SK-N-MC (cell line): ENCODE measurements at regions not wholly inside any gene's neighbourhood (a gene's known extent, or its start where the extent isn't known, plus 50 kb on each side); places are given as distances from the start of the nearest gene placed in this dataset.

Experiments
- DNase-seq: peaks from one replicate; pipeline ENCODE4 v3.0.0-alpha.2; 2011; ENCODE audit warnings: low read depth, low spot score
- H3K27ac ChIP-seq: fragments of 200-600 bp; sonication (generic); 2 replicates; pipeline ENCODE4 v1.5.1; 2016; ENCODE audit warnings: mixed run types
- H3K36me3 ChIP-seq: fragments of 200-600 bp; sonication (generic); 2 replicates; pipeline ENCODE4 v1.6.1; 2017; ENCODE audit warnings: antibody characterized with exemption, low read length, mixed read lengths; ENCODE audit not compliant: insufficient read depth
- H3K4me3 ChIP-seq: fragments of 200-600 bp; sonication (generic); 2 replicates; pipeline ENCODE4 v1.5.1; 2016
- H3K9ac ChIP-seq: fragments of 200-600 bp; sonication (generic); 2 replicates; pipeline ENCODE4 v1.8.0; 2017; ENCODE audit warnings: mixed run types, mixed read lengths; ENCODE audit not compliant: insufficient read length
- H3K9me3 ChIP-seq: fragments of 200-600 bp; sonication (generic); 2 replicates; pipeline ENCODE4 v1.6.1; 2017; ENCODE audit warnings: low read depth, mild to moderate bottlenecking, antibody characterized with exemption, low read length, moderate library complexity, mixed read lengths
- EZH2 ChIP-seq: fragments of 200-600 bp; sonication (generic); IDR thresholded peaks from one replicate; pipeline ENCODE4 v1.6.1; 2017; ENCODE audit warnings: antibody characterized with exemption
- FOXP2 ChIP-seq: optimal IDR thresholded peaks from 2 replicates; pipeline ENCODE3; 2011; ENCODE audit warnings: mild to moderate bottlenecking, moderate library complexity; ENCODE audit not compliant: insufficient read depth; ENCODE audit errors: extremely low read length, control extremely low read depth
- POLR2AphosphoS5 ChIP-seq: IDR thresholded peaks from 2 replicates; pipeline ENCODE4 v1.6.1; 2012; ENCODE audit warnings: mild to moderate bottlenecking, low read depth, low read length, borderline replicate concordance

DNA sequence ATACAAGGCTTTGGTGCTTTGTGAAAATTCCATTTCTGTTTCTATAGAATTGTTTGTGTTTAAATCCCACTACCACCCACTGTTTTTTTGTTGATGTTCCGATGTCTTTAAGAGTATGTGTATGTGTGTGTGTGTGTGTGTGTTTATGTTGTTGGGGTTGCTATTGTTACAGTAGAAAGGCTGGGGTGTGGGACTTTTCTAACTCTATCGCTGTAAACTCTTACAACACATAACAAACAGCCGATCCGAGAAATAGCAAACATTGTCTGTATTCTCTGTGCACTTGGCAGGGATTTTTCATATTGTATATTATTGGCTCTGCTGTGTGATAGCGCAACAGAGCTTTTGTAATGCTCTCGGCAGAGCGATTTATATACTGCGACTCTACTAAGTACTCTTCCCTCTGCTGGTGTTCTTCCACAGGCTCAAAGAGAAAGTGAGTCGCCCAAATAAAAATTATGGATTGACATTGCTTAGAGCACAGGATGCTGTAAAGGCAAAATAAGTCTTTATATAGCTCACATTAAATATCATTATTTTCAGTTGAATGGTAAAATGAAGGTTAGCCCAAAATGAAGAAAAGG, 492.2 kb upstream of the ARRDC3 start:
- TF ChIP-seq EZH2 (no peak), POLR2AphosphoS5 (no peak), FOXP2 (no peak)
- DNase-seq, result no peak

DNA sequence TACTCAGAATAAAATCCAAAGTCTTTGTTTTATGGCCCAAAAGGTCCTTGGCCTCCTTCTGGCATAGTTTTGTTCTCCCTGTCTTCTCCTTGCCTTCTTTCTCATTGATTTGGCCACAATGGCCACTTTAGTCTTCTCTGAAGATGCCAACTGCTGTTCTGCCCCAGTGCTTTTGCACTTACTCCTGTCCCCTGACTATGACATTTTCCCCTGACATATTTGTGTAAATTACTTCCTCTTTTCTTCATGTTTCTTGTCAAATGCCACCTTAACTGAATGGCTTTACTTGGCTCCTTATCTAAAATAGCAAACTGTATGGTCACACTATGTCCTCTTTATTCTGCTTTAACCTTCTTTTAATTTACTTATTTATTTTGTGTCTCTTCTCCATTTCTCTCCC, 484.7 kb upstream of the ARRDC3 start:
- Histone ChIP-seq H3K36me3 (no peaks in the 10 kb centered on the region), H3K27ac (no peak overlapping the region)

More for the DNA sequence above, 492.2 kb upstream of the ARRDC3 start:
- Histone ChIP-seq H3K9me3 (no peaks in the 10 kb centered on the region), H3K27ac (no peak overlapping the region), H3K36me3 (no peaks in the 10 kb centered on the region), H3K4me3 (no peak overlapping the region), H3K9ac (no peak overlapping the region)

GRCh38 chr5:91865915-91866314, 482.8 kb upstream of the ARRDC3 start:
- Histone ChIP-seq H3K36me3 (no peaks in the 10 kb centered on the region), H3K4me3 (peak overlapping the region; percentile 70), H3K9me3 (no peaks in the 10 kb centered on the region), H3K27ac (peak overlapping the region; percentile 97), H3K9ac (peak overlapping the region; percentile 69)
- no peak for TF ChIP-seq FOXP2
- TF ChIP-seq POLR2AphosphoS5, result no peak; the same call in 1 of the 2 replicates
- no peak for TF ChIP-seq EZH2
- DNase-seq, result peak; percentile 52

More for the DNA sequence above, 484.7 kb upstream of the ARRDC3 start:
- no peak for TF ChIP-seq EZH2
- H3K9me3 ChIP-seq, result no peaks in the 10 kb centered on the region
- H3K4me3 ChIP-seq, result no peak overlapping the region
- no peak overlapping the region for H3K9ac ChIP-seq
- no peak for DNase-seq

DNA sequence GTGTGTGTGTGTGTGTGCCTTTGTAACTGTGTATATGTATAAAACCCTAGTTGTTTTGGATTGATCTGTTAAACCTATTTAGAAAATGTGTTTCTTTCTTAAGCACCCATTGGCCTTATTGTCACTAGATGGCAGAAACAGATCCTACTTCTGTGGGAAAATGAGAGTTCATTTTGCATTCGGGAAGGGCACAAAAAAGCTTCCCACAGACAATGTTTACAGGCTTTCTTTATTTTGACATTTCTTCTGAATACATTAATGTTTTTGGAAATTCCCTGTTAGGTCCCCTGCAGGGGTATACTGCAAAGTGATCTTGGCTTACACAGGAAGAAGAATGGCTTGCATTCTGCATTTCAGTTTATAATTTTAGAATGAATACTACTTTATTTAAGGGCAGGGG, 481.8 kb upstream of the ARRDC3 start:
- no peaks in the 10 kb centered on the region for H3K9me3 ChIP-seq
- H3K27ac ChIP-seq, result peak overlapping the region; percentile 97
- TF ChIP-seq FOXP2 (no peak), POLR2AphosphoS5 (no peak), EZH2 (no peak)
- peak overlapping the region; percentile 69 for H3K9ac ChIP-seq
- no peaks in the 10 kb centered on the region for H3K36me3 ChIP-seq
- peak; percentile 78 for DNase-seq
- peak overlapping the region; percentile 70 for H3K4me3 ChIP-seq

- no peak overlapping the region for H3K9ac ChIP-seq
- DNase-seq, result no peak
- peak overlapping the region; percentile 48; the same call in 1 of the 2 replicates for H3K27ac ChIP-seq
- no peaks in the 10 kb centered on the region for H3K36me3 ChIP-seq
- H3K4me3 ChIP-seq, result no peak overlapping the region
- no peaks in the 10 kb centered on the region for H3K9me3 ChIP-seq
- TF ChIP-seq POLR2AphosphoS5 (no peak), EZH2 (no peak), FOXP2 (no peak)
Measured at GRCh38 chr5:91851670-91852069, 468.6 kb upstream of the ARRDC3 start.

DNA sequence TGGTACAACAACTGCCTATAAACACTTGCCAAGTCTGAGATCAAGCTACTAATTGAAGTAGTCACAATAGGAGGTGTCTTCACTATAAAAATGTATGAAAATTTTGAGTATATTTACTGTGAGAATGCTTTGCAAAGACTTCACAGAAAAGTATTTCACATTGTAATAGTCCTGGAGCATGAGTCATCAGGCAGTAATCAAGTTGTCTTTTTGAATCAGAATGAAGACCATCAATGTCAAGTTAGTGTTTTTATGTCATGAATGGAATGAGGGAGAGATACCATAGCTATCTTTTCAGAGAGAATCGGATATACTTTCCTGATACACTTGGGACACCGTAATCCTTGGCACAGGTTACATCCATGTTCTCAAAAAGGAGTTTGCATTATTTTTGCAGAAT, 466.9 kb upstream of the ARRDC3 start:
- H3K27ac ChIP-seq, result peak overlapping the region; percentile 10; the same call in 1 of the 2 replicates
- H3K36me3 ChIP-seq, result no peaks in the 10 kb centered on the region
- no peaks in the 10 kb centered on the region for H3K9me3 ChIP-seq
- no peak for TF ChIP-seq POLR2AphosphoS5
- TF ChIP-seq FOXP2, result no peak
- TF ChIP-seq EZH2, result no peak
- no peak overlapping the region for H3K9ac ChIP-seq
- no peak for DNase-seq
- H3K4me3 ChIP-seq, result no peak overlapping the region

DNA sequence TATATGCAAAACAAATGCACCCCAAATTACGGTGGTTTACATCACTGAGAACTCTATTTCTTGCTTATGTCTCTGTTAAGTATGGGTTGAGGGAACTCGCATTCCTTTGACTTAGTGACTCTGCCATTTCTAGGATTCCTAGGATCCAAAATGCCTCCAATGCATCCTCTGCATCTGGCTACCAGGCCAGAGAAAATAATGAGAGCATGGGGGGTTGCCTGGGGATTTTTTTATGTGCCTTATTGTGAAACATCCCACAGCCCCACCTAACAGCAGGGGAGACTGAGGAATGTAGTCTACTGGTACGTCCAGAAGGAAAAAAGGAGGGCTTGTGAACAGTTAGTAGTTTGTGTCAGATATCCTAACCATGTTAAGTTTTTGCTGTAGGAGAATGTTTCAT, 466.0 kb upstream of the ARRDC3 start:
- no peak for DNase-seq
- Histone ChIP-seq H3K27ac (no peak overlapping the region), H3K9me3 (no peaks in the 10 kb centered on the region), H3K36me3 (no peaks in the 10 kb centered on the region), H3K9ac (no peak overlapping the region), H3K4me3 (no peak overlapping the region)
- TF ChIP-seq POLR2AphosphoS5 (no peak), EZH2 (no peak), FOXP2 (no peak)

- Histone ChIP-seq H3K9ac (no peak overlapping the region), H3K9me3 (no peaks in the 10 kb centered on the region), H3K4me3 (no peak overlapping the region), H3K36me3 (no peaks in the 10 kb centered on the region), H3K27ac (peak overlapping the region; percentile 9; the same call in 1 of the 2 replicates)
- no peak for TF ChIP-seq FOXP2
- TF ChIP-seq POLR2AphosphoS5, result no peak
- TF ChIP-seq EZH2, result no peak
- no peak for DNase-seq
Measured at GRCh38 chr5:91848453-91848852, 465.3 kb upstream of the ARRDC3 start.

DNA sequence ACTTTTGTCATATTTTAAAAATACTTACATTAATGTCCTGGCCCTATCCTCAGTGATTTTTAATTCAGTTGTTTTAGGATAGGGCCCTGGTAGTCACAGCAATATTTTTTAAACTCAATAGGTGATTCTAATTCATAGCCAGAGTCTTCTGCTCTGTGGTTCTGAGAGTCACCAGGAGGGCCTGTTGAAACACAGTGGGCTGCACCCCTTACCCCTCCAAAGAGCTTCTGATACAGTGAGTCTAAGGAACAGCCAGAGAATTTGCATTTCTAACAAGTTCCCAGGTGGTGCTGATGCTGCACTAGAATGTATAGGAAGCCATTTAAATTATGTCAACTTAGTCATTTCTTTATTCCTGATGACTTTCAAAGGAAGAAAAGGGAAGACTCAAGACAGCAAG, 458.3 kb upstream of the ARRDC3 start:
- no peaks in the 10 kb centered on the region for H3K36me3 ChIP-seq
- DNase-seq, result no peak
- H3K27ac ChIP-seq, result no peak overlapping the region
- no peaks in the 10 kb centered on the region for H3K9me3 ChIP-seq
- H3K4me3 ChIP-seq, result no peak overlapping the region
- no peak overlapping the region for H3K9ac ChIP-seq
- TF ChIP-seq POLR2AphosphoS5 (no peak), EZH2 (no peak), FOXP2 (no peak)

DNA sequence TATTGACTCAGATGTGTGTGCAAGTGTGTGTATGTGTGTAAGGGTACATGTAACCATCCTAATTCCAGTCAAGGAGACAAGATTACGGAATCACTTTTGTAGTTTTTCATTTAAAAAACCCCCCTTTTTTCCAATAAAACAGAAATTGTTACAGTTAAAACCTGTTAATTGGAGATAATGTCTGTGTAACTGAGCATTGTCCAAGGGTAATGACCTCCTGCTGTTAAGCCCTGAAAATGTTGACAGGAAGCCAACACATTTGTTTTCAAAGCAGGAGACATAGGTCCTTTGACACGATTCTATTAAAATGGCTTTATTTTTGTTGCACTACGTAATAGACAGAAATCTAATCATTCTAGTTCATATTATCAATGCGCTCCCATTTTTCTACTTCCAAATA, 457.3 kb upstream of the ARRDC3 start:
- no peak for DNase-seq
- no peak overlapping the region for H3K4me3 ChIP-seq
- H3K27ac ChIP-seq, result no peak overlapping the region
- no peaks in the 10 kb centered on the region for H3K36me3 ChIP-seq
- no peak overlapping the region for H3K9ac ChIP-seq
- H3K9me3 ChIP-seq, result no peaks in the 10 kb centered on the region
- no peak for TF ChIP-seq POLR2AphosphoS5
- no peak for TF ChIP-seq EZH2
- TF ChIP-seq FOXP2, result no peak
